Chondrocyte (in vitro differentiated cells): ENCODE measurements at regions not wholly inside any gene's neighbourhood (a gene's known extent, or its start where the extent isn't known, plus 50 kb on each side); places are given as distances from the start of the nearest gene placed in this dataset.

ENCODE experiments used
- DNase-seq: peaks from one replicate; pipeline ENCODE4 v3.0.0; 2021; ENCODE audit warnings: mixed read lengths, low spot score
- H3K27ac Mint-ChIP-seq: one replicate; pipeline ENCODE4 v1.8.0; 2021; ENCODE audit warnings: mild to moderate bottlenecking, moderate library complexity, mixed read lengths; ENCODE audit not compliant: unreplicated experiment
- H3K27me3 Mint-ChIP-seq: 2 replicates; pipeline ENCODE4 v1.8.0; 2021; ENCODE audit warnings: low read depth, mixed read lengths
- H3K36me3 Mint-ChIP-seq: 2 replicates; pipeline ENCODE4 v1.8.0; 2021; ENCODE audit warnings: low read depth, mixed read lengths
- H3K4me1 Mint-ChIP-seq: 2 replicates; pipeline ENCODE4 v1.8.0; 2021; ENCODE audit warnings: low read depth, mild to moderate bottlenecking, mixed read lengths
- H3K4me3 Mint-ChIP-seq: one replicate; pipeline ENCODE4 v1.8.0; 2021; ENCODE audit warnings: mild to moderate bottlenecking, moderate library complexity, mixed read lengths; ENCODE audit not compliant: unreplicated experiment
- H3K9me3 Mint-ChIP-seq: 2 replicates; pipeline ENCODE4 v1.8.0; 2021; ENCODE audit warnings: low read depth, mixed read lengths
- TF ChIP-seq, protein P1 (sequence below): fragments of 200-600 bp; sonication (generic); IDR thresholded peaks from 2 replicates; pipeline ENCODE4 v1.5.0; 2021; ENCODE audit warnings: antibody characterized with exemption, mild to moderate bottlenecking, moderate library complexity

DNA sequence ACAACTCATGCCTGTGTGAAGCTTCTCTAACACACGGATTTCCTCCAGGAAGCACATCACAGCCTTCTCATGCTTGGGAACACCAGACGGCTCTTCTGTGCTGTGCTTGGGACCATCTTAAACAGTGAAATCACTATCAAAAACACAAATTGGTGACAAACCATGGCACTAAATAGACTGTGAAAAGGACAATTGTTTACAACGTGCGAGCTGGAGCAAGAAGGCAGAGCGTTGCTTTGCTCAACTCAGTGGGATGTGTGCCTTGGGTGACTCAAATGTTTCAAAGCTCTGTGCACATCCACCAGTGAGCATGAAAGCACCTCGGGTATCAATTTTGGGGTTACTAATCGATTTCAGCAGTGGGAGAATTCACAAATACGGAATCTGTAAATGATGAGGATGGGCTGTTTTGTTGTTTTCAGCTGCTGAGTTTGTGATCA lies 182.4 kb upstream of the ARL4C start:
- H3K36me3 Mint-ChIP-seq = no peaks in the 10 kb centered on the region
- TF ChIP-seq, protein P1, sequence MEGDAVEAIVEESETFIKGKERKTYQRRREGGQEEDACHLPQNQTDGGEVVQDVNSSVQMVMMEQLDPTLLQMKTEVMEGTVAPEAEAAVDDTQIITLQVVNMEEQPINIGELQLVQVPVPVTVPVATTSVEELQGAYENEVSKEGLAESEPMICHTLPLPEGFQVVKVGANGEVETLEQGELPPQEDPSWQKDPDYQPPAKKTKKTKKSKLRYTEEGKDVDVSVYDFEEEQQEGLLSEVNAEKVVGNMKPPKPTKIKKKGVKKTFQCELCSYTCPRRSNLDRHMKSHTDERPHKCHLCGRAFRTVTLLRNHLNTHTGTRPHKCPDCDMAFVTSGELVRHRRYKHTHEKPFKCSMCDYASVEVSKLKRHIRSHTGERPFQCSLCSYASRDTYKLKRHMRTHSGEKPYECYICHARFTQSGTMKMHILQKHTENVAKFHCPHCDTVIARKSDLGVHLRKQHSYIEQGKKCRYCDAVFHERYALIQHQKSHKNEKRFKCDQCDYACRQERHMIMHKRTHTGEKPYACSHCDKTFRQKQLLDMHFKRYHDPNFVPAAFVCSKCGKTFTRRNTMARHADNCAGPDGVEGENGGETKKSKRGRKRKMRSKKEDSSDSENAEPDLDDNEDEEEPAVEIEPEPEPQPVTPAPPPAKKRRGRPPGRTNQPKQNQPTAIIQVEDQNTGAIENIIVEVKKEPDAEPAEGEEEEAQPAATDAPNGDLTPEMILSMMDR = no peak

DNA sequence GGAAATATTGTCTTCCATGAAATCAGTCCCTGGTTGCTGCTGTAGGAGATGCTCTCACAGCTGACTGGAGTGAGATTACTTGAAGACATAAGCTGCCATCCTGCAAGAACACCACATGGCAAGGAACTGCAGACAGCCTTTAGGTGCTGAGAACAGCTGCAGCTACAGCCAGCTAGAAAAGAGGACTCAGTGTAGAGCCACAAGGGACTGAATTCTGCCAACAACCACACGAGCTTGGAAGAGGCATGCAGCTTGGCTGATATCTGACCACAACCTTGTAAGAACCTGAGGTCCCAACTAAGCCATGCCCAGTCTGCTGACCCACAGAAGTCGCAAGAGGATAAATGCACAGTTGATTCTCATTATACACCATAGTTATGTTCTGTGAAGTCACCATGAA lies 181.8 kb upstream of the ARL4C start:
- peaks cover under 1% of the 10 kb centered on the region for H3K9me3 Mint-ChIP-seq
- no peak overlapping the region for H3K4me3 Mint-ChIP-seq
- no peak overlapping the region for H3K27ac Mint-ChIP-seq
- no peaks in the 10 kb centered on the region for H3K27me3 Mint-ChIP-seq
- no peak for DNase-seq
- TF ChIP-seq, protein P1 = no peak
- no peaks in the 10 kb centered on the region for H3K36me3 Mint-ChIP-seq
- peaks cover 33% of the 10 kb centered on the region for H3K4me1 Mint-ChIP-seq

More for the DNA sequence above, 182.4 kb upstream of the ARL4C start:
- H3K4me3 Mint-ChIP-seq = no peak overlapping the region
- DNase-seq = no peak
- H3K4me1 Mint-ChIP-seq = peaks cover 32% of the 10 kb centered on the region
- H3K9me3 Mint-ChIP-seq = no peaks in the 10 kb centered on the region
- no peak overlapping the region for H3K27ac Mint-ChIP-seq
- H3K27me3 Mint-ChIP-seq = no peaks in the 10 kb centered on the region

- H3K4me3 Mint-ChIP-seq = no peak overlapping the region
- no peaks in the 10 kb centered on the region for H3K27me3 Mint-ChIP-seq
- H3K9me3 Mint-ChIP-seq = peaks cover 7% of the 10 kb centered on the region
- H3K4me1 Mint-ChIP-seq = peaks cover 32% of the 10 kb centered on the region
- peaks cover 3% of the 10 kb centered on the region for H3K36me3 Mint-ChIP-seq
- DNase-seq = no peak
- TF ChIP-seq, protein P1 = no peak
- no peak overlapping the region for H3K27ac Mint-ChIP-seq
Measured at GRCh38 chr2:234677758-234678538, 181.1 kb upstream of the ARL4C start.

DNA sequence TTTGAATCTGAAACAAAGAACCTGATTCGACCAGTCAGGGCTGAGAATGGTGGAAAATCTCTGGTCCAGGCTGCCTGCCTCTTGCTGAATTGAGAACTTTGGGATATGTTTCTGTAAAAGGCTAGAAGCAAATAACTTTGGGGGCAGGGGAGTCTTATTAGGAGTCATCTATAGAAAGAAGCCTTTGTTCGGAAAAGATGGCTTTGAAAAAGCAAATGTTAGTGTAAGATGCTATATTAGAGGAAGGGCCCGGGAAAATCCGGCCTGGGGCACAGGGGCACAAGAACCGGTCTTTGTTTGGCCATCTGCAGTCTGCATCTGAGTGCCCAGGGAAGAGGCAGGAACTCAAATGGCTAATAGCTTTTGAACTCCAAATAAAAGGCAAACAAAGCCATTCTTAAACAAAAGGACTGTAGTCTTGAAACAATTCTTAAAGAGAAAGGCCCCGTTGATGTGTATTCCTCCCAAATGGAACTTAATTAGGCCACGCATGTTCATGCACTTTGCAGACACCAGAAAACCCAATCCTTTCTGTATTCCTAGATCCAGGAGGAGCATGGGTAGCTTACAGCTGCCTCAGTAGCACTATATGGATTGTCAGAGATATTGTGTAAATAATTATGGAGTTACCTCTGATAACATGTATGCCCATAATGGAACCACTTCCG lies 180.0 kb upstream of the ARL4C start:
- no peak for DNase-seq
- H3K4me3 Mint-ChIP-seq = no peak overlapping the region
- TF ChIP-seq, protein P1 = no peak
- no peak overlapping the region for H3K27ac Mint-ChIP-seq
- H3K36me3 Mint-ChIP-seq = peaks cover 3% of the 10 kb centered on the region
- peaks cover 8% of the 10 kb centered on the region for H3K9me3 Mint-ChIP-seq
- H3K27me3 Mint-ChIP-seq = no peaks in the 10 kb centered on the region
- peaks cover 21% of the 10 kb centered on the region for H3K4me1 Mint-ChIP-seq

GRCh38 chr2:234676109-234676782 lies 179.4 kb upstream of the ARL4C start:
- DNase-seq = no peak
- H3K27ac Mint-ChIP-seq = no peak overlapping the region
- H3K27me3 Mint-ChIP-seq = no peaks in the 10 kb centered on the region
- no peak overlapping the region for H3K4me3 Mint-ChIP-seq
- TF ChIP-seq, protein P1 = no peak
- peaks cover 20% of the 10 kb centered on the region for H3K4me1 Mint-ChIP-seq
- peaks cover 8% of the 10 kb centered on the region for H3K9me3 Mint-ChIP-seq
- H3K36me3 Mint-ChIP-seq = peaks cover 3% of the 10 kb centered on the region
